Erythroblast (primary cell): ENCODE measurements at regions not wholly inside any gene's neighbourhood (a gene's known extent, or its start where the extent isn't known, plus 50 kb on each side); places are given as distances from the start of the nearest gene placed in this dataset.

Experiments used
- GATA1 ChIP-seq: IDR thresholded peaks from 2 replicates; pipeline ENCODE4 v1.6.1; 2011; ENCODE audit warnings: low read depth, mild to moderate bottlenecking, control low read depth, low read length, moderate library complexity
- POLR2A ChIP-seq: IDR thresholded peaks from 2 replicates; pipeline ENCODE4 v1.6.1; 2011; ENCODE audit warnings: mild to moderate bottlenecking, low read length

DNA sequence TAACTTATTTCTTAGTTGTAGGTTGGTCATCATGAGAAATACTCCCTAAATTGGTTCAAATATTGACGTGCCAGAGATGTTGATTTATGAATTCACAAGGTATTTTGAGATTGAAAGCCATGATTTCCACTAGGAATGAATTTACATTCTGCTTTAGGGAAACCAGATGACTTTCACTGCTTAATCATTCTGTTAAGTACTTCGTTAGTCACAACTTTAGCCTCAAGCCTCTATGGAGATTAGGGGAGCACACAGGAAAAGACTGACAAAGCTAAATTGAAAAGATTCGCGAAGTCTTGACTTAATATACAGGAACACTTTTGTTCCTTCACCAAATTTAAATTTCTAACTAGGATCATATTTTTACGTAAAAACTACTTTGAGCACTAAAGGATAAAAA lies 250.4 kb upstream of the CACNA2D1 start:
- TF ChIP-seq POLR2A = no peak
- no peak for TF ChIP-seq GATA1
